H9 (cell line): ENCODE measurements at regions not wholly inside any gene's neighbourhood (a gene's known extent, or its start where the extent isn't known, plus 50 kb on each side); places are given as distances from the start of the nearest gene placed in this dataset.

Experiments
- DNase-seq: peaks from one replicate; pipeline ENCODE4 v3.0.0-alpha.2; 2017
- H2AFZ ChIP-seq: one replicate; pipeline ENCODE4 v1.6.1; 2013; ENCODE audit warnings: mild to moderate bottlenecking, low read length, control low read depth, moderate library complexity
- H2AK5ac ChIP-seq: 2 replicates; pipeline ENCODE4 v1.6.1; 2013; ENCODE audit warnings: low read length, control low read depth, mixed read lengths; ENCODE audit not compliant: insufficient read length
- H2BK120ac ChIP-seq: one replicate; pipeline ENCODE4 v1.6.1; 2013; ENCODE audit warnings: low read depth, mild to moderate bottlenecking, low read length, control low read depth, inconsistent platforms; ENCODE audit not compliant: poor library complexity, severe bottlenecking
- H2BK12ac ChIP-seq: 2 replicates; pipeline ENCODE4 v1.6.1; 2013; ENCODE audit warnings: low read length, control low read depth, mixed read lengths, low read depth; ENCODE audit not compliant: insufficient read length
- H2BK15ac ChIP-seq: 2 replicates; pipeline ENCODE4 v1.6.1; 2013; ENCODE audit warnings: low read depth, low read length, control low read depth
- H2BK20ac ChIP-seq: one replicate; pipeline ENCODE4 v1.6.1; 2013; ENCODE audit warnings: low read depth, mild to moderate bottlenecking, low read length, control low read depth, inconsistent platforms; ENCODE audit not compliant: poor library complexity, severe bottlenecking
- H2BK5ac ChIP-seq: 2 replicates; pipeline ENCODE4 v1.6.1; 2013; ENCODE audit warnings: low read length, control low read depth, mixed read lengths; ENCODE audit not compliant: insufficient read length
- H3K14ac ChIP-seq: 2 replicates; pipeline ENCODE4 v1.6.1; 2013; ENCODE audit warnings: low read length, control low read depth; ENCODE audit not compliant: insufficient read depth
- H3K18ac ChIP-seq: 2 replicates; pipeline ENCODE4 v1.6.1; 2013; ENCODE audit warnings: low read depth, mild to moderate bottlenecking, mixed read lengths, low read length, control low read depth; ENCODE audit not compliant: insufficient read length
- H3K23ac ChIP-seq: 2 replicates; pipeline ENCODE4 v1.6.1; 2013; ENCODE audit warnings: low read length, control low read depth, mixed read lengths, low read depth; ENCODE audit not compliant: insufficient read length
- H3K23me2 ChIP-seq: 2 replicates; pipeline ENCODE4 v1.6.1; 2013; ENCODE audit warnings: low read depth, mild to moderate bottlenecking, mixed read lengths, low read length, control low read depth; ENCODE audit not compliant: insufficient read length, poor library complexity, severe bottlenecking
- H3K27ac ChIP-seq: 2 replicates; pipeline ENCODE4 v1.5.1; 2013; ENCODE audit warnings: low read length, control low read depth, mixed read lengths, low read depth; ENCODE audit not compliant: insufficient read length
- H3K27me3 ChIP-seq: 2 replicates; pipeline ENCODE4 v1.6.1; 2013; ENCODE audit warnings: low read length, control low read depth, inconsistent platforms; ENCODE audit not compliant: insufficient read depth
- H3K4ac ChIP-seq: 2 replicates; pipeline ENCODE4 v1.6.1; 2013; ENCODE audit warnings: low read depth, mild to moderate bottlenecking, control low read depth, inconsistent platforms, low read length, moderate library complexity
- H3K4me1 ChIP-seq: 2 replicates; pipeline ENCODE4 v1.6.1; 2013; ENCODE audit warnings: low read length, control low read depth, inconsistent platforms; ENCODE audit not compliant: insufficient read depth
- H3K4me2 ChIP-seq: 2 replicates; pipeline ENCODE4 v1.6.1; 2013; ENCODE audit warnings: low read length, control low read depth, mixed read lengths; ENCODE audit not compliant: insufficient read length, insufficient read depth
- H3K56ac ChIP-seq: 2 replicates; pipeline ENCODE4 v1.6.1; 2013; ENCODE audit warnings: low read depth, mild to moderate bottlenecking, mixed read lengths, low read length, control low read depth; ENCODE audit not compliant: insufficient read length
- H3K79me1 ChIP-seq: 2 replicates; pipeline ENCODE4 v1.6.1; 2013; ENCODE audit warnings: low read depth, mild to moderate bottlenecking, moderate library complexity, low read length, control low read depth, inconsistent platforms; ENCODE audit not compliant: insufficient read depth, poor library complexity, severe bottlenecking
- H3K79me2 ChIP-seq: 2 replicates; pipeline ENCODE4 v1.6.1; 2013; ENCODE audit warnings: low read length, control low read depth, inconsistent platforms; ENCODE audit not compliant: insufficient read depth
- H3K9ac ChIP-seq: 2 replicates; pipeline ENCODE4 v1.6.1; 2013; ENCODE audit warnings: low read length, control low read depth, mixed read lengths; ENCODE audit not compliant: insufficient read length; ENCODE audit errors: extremely low read depth
- H3K9me3 ChIP-seq: one replicate; pipeline ENCODE4 v1.6.1; 2013; ENCODE audit warnings: low read depth, low read length, inconsistent platforms; ENCODE audit not compliant: control insufficient read depth
- H3T11ph ChIP-seq: one replicate; pipeline ENCODE4 v1.6.1; 2013; ENCODE audit warnings: mild to moderate bottlenecking, low read length, control low read depth, inconsistent platforms
- H4K20me1 ChIP-seq: one replicate; pipeline ENCODE4 v1.6.1; 2013; ENCODE audit not compliant: control insufficient read depth, insufficient read length, insufficient read depth
- H4K5ac ChIP-seq: 2 replicates; pipeline ENCODE4 v1.6.1; 2013; ENCODE audit warnings: low read depth, mild to moderate bottlenecking, mixed read lengths, low read length, control low read depth; ENCODE audit not compliant: insufficient read length
- H4K8ac ChIP-seq: replicated peaks from 2 replicates; pipeline ENCODE4 v1.6.1; 2013; ENCODE audit warnings: low read length, control low read depth, mixed read lengths, low read depth; ENCODE audit not compliant: insufficient read length
- H4K91ac ChIP-seq: 2 replicates; pipeline ENCODE4 v1.6.1; 2013; ENCODE audit warnings: low read depth, mild to moderate bottlenecking, moderate library complexity, mixed read lengths, low read length, control low read depth; ENCODE audit not compliant: insufficient read length
- H3K27ac Mint-ChIP-seq, 3 experiments: 2 replicates in 2 of 3; 3 replicates in 1 of 3; pipeline ENCODE4 v1.8.0; 2020 to 2021; ENCODE audit warnings: mixed read lengths in 3 of 3, mild to moderate bottlenecking in 1 of 3, moderate library complexity in 1 of 3
- H3K27me3 Mint-ChIP-seq: 2 replicates; pipeline ENCODE4 v1.8.0; 2021; ENCODE audit warnings: low read depth, mild to moderate bottlenecking, moderate library complexity, mixed read lengths
- H3K36me3 Mint-ChIP-seq, 3 experiments: 2 replicates in 2 of 3; 3 replicates in 1 of 3; pipeline ENCODE4 v1.8.0; 2020 to 2021; ENCODE audit warnings: low read depth in 3 of 3, mixed read lengths in 3 of 3; ENCODE audit not compliant: insufficient read depth in 1 of 3
- H3K4me1 Mint-ChIP-seq, 2 experiments: 2 replicates each; pipeline ENCODE4 v1.8.0; 2020; ENCODE audit warnings: mixed read lengths in 2 of 2
- H3K4me3 Mint-ChIP-seq, 2 experiments: 2 replicates in 1 of 2; 3 replicates in 1 of 2; pipeline ENCODE4 v1.8.0; 2020 to 2021; ENCODE audit warnings: mild to moderate bottlenecking in 2 of 2, mixed read lengths in 2 of 2, moderate library complexity in 1 of 2
- H3K9me3 Mint-ChIP-seq, 2 experiments: 2 replicates in 1 of 2; 3 replicates in 1 of 2; pipeline ENCODE4 v1.8.0; 2020; ENCODE audit warnings: mild to moderate bottlenecking in 2 of 2, mixed read lengths in 2 of 2, moderate library complexity in 1 of 2
- WGBS: extraction: QIAGEN DNeasy Blood & Tissue Kit; methylation state at CpG from one replicate; pipeline ENCODE4 v1.1.7; 2013; ENCODE audit warnings: missing lambda C conversion rate, low lambda C conversion rate, mixed read lengths; ENCODE audit not compliant: insufficient read length; ENCODE audit errors: extremely low coverage; 5-methylcytosine and 5-hydroxymethylcytosine counted together
- TF ChIP-seq, protein P1 (sequence below): fragments of 200-600 bp; sonication (generic); conservative IDR thresholded peaks from 3 replicates; pipeline ENCODE4 v1.8.0; 2021; ENCODE audit warnings: antibody characterized with exemption, mild to moderate bottlenecking

DNA sequence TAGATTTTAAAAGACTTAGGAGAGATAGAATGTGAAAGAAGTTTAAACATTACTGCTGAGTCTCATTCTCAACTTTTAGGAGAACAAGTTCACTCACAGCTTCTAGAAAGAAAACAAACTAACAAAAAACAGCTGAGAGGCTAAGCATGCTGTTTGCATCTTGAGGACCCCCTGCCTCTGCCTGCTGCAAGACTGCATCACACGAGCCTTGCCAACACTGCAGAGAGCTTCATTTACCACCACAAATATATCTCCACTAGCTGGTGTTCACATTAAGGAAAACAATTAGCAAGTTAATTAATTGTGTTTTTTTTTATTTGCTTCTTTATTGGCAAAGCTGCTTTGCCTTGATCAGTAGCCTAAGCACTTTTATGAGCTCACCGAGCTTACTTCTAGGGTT, 336.6 kb upstream of the KIAA1217 start:
- Histone ChIP-seq H2BK20ac (no peak overlapping the region), H3K9me3 (no peaks in the 10 kb centered on the region), H3K4ac (no peak overlapping the region), H3K79me1 (no peaks in the 10 kb centered on the region), H3K23ac (no peak overlapping the region), H2BK12ac (no peak overlapping the region), H3K14ac (no peak overlapping the region), H3K4me1 (peaks cover 9% of the 10 kb centered on the region; the same call in 1 of the 2 replicates), H3K27me3 (no peaks in the 10 kb centered on the region), H3K18ac (no peak overlapping the region), H3K79me2 (no peaks in the 10 kb centered on the region), H2BK15ac (no peak overlapping the region), H4K20me1 (no peaks in the 10 kb centered on the region), H2AFZ (no peak overlapping the region), H2BK5ac (no peak overlapping the region), H2BK120ac (no peak overlapping the region), H3T11ph (no peak overlapping the region), H4K8ac (no peak overlapping the region), H2AK5ac (no peak overlapping the region), H3K9ac (no peak overlapping the region), H4K91ac (no peak overlapping the region), H3K56ac (no peak overlapping the region), H3K4me2 (no peak overlapping the region), H3K23me2 (no peaks in the 10 kb centered on the region), H4K5ac (no peak overlapping the region), H3K27ac (no peak overlapping the region)
- Mint-ChIP-seq H3K4me3 (no peak overlapping the region), H3K9me3 (no peaks in the 10 kb centered on the region), H3K36me3 (no peaks in the 10 kb centered on the region), H3K4me1 (peaks cover 18 to 23% of the 10 kb centered on the region in 2 experiments), H3K27ac (no peak overlapping the region), H3K27me3 (peaks cover 1% of the 10 kb centered on the region; the same call in 1 of the 2 replicates)
- TF ChIP-seq, protein P1, sequence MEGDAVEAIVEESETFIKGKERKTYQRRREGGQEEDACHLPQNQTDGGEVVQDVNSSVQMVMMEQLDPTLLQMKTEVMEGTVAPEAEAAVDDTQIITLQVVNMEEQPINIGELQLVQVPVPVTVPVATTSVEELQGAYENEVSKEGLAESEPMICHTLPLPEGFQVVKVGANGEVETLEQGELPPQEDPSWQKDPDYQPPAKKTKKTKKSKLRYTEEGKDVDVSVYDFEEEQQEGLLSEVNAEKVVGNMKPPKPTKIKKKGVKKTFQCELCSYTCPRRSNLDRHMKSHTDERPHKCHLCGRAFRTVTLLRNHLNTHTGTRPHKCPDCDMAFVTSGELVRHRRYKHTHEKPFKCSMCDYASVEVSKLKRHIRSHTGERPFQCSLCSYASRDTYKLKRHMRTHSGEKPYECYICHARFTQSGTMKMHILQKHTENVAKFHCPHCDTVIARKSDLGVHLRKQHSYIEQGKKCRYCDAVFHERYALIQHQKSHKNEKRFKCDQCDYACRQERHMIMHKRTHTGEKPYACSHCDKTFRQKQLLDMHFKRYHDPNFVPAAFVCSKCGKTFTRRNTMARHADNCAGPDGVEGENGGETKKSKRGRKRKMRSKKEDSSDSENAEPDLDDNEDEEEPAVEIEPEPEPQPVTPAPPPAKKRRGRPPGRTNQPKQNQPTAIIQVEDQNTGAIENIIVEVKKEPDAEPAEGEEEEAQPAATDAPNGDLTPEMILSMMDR, result no peak
- no CpG with 5 or more reads among the region's 2 CpGs for WGBS
- no peak for DNase-seq
